NB4 (cell line): ENCODE measurements at regions not wholly inside any gene's neighbourhood (a gene's known extent, or its start where the extent isn't known, plus 50 kb on each side); places are given as distances from the start of the nearest gene placed in this dataset.

Experiments used
- CTCF ChIP-seq: IDR thresholded peaks from one replicate; pipeline ENCODE4 v1.5.1; 2012; ENCODE audit warnings: low read depth, low read length
- MAX ChIP-seq: IDR thresholded peaks from 2 replicates; pipeline ENCODE4 v1.6.1; 2011; ENCODE audit warnings: low read depth, low read length
- POLR2A ChIP-seq: IDR thresholded peaks from 2 replicates; pipeline ENCODE4 v1.6.1; 2011; ENCODE audit warnings: mild to moderate bottlenecking; ENCODE audit not compliant: insufficient read length; ENCODE audit errors: extremely low read depth

- TF ChIP-seq MAX (no peak), CTCF (no peak), POLR2A (no peak)
Measured at GRCh38 chr2:226524381-226524843, 275.2 kb downstream of the IRS1 start.
